BLaER1 treated with 17β-estradiol and CSF1 and Interleukin-3, amounts not matched to agents 10 nM and 100 nM (cell line): ENCODE measurements at regions not wholly inside any gene's neighbourhood (a gene's known extent, or its start where the extent isn't known, plus 50 kb on each side); places are given as distances from the start of the nearest gene placed in this dataset.

Source experiments
- H3K27ac ChIP-seq, 11 experiments: shearing (Covaris generic); formaldehyde crosslinking; 2 replicates each; pipeline ENCODE4 v1.8.1; 2022
- H3K27me3 ChIP-seq, 11 experiments: shearing (Covaris generic); formaldehyde crosslinking; 2 replicates each; pipeline ENCODE4 v1.8.1; 2022
- H3K36me3 ChIP-seq, 11 experiments: shearing (Covaris generic); formaldehyde crosslinking; 2 replicates each; pipeline ENCODE4 v1.8.1; 2022
- H3K4me1 ChIP-seq, 10 experiments: shearing (Covaris generic); formaldehyde crosslinking; 2 replicates each; pipeline ENCODE4 v1.8.1; 2022
- H3K4me2 ChIP-seq, 11 experiments: shearing (Covaris generic); formaldehyde crosslinking; 2 replicates each; pipeline ENCODE4 v1.8.1; 2022
- H3K4me3 ChIP-seq, 10 experiments: shearing (Covaris generic); formaldehyde crosslinking; 2 replicates each; pipeline ENCODE4 v1.8.1; 2022
- H3K9ac ChIP-seq, 11 experiments: shearing (Covaris generic); formaldehyde crosslinking; 2 replicates each; pipeline ENCODE4 v1.8.1; 2022
- H3K9me3 ChIP-seq, 11 experiments: shearing (Covaris generic); formaldehyde crosslinking; replicated peaks in 1 of 11; 2 replicates each; pipeline ENCODE4 v1.8.1; 2022
- H4K20me1 ChIP-seq, 11 experiments: shearing (Covaris generic); formaldehyde crosslinking; 2 replicates each; pipeline ENCODE4 v1.8.1; 2022
- Cebpa-rat ChIP-seq, 11 experiments: shearing (Covaris generic); IDR thresholded peaks; 2 replicates each; pipeline ENCODE4 v1.8.1; 2022

DNA sequence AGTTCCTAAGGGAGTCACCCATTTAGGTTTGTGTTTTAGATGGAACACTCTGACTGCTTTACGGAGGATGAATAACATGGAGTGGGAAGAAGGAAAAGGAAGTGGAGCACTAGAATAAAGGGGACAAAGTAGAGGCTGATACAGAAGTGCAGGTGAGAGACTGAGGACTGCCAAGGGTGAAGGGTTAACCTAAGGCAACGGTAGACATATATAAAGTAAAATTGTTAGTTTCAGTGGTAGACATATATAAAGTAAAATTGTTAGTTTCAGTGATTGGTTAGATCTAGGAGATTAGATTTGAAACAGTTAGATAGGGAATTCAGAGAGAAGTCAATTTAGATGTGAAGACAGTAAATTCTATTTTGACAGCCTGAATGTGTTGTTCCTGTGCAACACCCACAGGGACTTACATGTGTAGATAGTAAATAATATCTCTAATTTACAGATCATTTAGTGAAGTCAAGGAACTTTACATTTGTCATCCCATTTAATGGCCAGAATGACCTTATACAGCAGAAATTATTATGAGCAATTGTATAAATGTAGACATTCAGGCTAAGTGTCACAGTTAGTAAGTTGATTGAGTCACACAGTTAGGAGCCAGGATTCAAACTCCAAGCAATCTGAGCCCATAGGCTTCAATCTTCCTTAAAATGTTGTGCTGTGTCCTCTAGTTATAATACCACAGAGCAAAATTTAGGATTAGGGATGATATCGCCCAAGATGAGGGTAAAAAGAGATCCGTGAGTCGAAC lies 270.8 kb upstream of the UBE2E3 start:
- Histone ChIP-seq H3K9me3 (peaks cover 0 to 19% (median 10%) of the 10 kb centered on the region in 11 experiments; a peak in 13 of 22 replicates), H3K9ac (no peak overlapping the region), H3K4me2 (no peak overlapping the region), H3K4me3 (no peak overlapping the region), H3K36me3 (no peaks in the 10 kb centered on the region), H3K27ac (no peak overlapping the region), H3K4me1 (peaks cover 0 to 42% (median 0%) of the 10 kb centered on the region in 10 experiments; a peak in 7 of 20 replicates), H4K20me1 (no peaks in the 10 kb centered on the region), H3K27me3 (no peaks in the 10 kb centered on the region)
- no peak for TF ChIP-seq Cebpa-rat (IDR thresholded peaks at IDR 0.05)

DNA sequence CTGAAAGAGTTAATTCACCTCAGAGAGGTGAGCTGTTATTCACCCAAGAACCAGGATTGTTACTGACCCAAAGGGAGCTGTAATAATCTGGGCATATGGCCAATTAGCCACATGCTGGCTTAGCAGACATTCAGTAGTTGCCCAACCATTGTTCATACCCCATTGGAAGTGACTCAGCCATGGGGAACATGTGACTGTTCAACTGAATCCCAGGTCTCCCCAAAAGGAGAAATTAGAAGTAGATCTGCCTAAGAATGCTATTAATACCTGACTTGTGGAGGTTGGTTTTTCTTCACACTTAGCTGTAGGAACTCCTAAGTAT lies 272.6 kb upstream of the UBE2E3 start:
- H4K20me1 ChIP-seq, result no peaks in the 10 kb centered on the region
- peak overlapping the region in 1 of 11 experiments; percentile 27; a peak in 1 of 22 replicates for H3K27ac ChIP-seq
- no peaks in the 10 kb centered on the region for H3K27me3 ChIP-seq
- H3K9me3 ChIP-seq, result peaks cover 0 to 9% (median 6%) of the 10 kb centered on the region in 11 experiments; a peak in 11 of 22 replicates
- no peak overlapping the region for H3K4me3 ChIP-seq
- 0 out of 22 replicates have a peak, but pooled peaks of 1 of the 11 experiments have one; percentile 13 for TF ChIP-seq Cebpa-rat (IDR thresholded peaks at IDR 0.05)
- H3K4me2 ChIP-seq, result peak overlapping the region in 4 of 11 experiments; percentile 21 to 59 (median 52); a peak in 7 of 22 replicates
- peaks cover 0 to 45% (median 0%) of the 10 kb centered on the region in 10 experiments; a peak in 7 of 20 replicates for H3K4me1 ChIP-seq
- no peak overlapping the region for H3K9ac ChIP-seq
- H3K36me3 ChIP-seq, result no peaks in the 10 kb centered on the region

DNA sequence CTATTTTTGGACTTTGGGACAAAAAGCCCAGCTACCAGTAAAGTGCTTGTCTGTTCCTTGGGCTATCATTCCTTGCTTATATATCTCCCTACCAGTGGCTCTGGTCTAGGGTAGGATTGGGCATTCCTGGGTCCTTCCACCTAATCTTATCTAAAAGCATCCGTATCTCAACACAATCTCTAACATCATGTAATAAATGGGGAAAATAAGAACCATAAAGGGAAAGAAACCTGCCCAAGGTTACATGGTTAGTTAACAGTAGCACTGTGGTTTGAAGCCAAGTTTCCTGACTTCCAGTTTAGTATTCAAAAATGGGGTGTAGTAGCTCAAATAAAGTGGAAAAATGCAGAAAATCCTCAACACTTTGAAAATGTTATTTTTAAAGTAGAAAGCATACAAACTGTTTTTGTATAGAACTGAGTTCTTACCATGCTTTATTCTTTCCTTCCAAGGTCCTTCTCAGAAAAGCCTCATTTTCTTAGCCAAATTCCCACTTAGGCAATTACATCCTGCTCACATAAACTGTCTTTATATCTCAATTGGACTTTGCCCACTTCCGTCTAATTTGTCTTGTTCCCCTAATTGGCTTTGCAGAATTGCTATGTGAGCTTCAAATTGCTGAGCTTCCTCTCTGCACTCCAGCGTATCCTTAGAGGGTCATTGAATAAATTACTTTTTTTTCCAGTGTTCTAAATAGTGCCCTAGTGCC lies 273.1 kb upstream of the UBE2E3 start:
- no peaks in the 10 kb centered on the region for H3K36me3 ChIP-seq
- H3K4me2 ChIP-seq, result peak overlapping the region in 4 of 11 experiments; percentile 21 to 59 (median 52); a peak in 7 of 22 replicates
- peaks cover 0 to 4% (median 2%) of the 10 kb centered on the region in 11 experiments; a peak in 11 of 22 replicates for H3K9me3 ChIP-seq
- H3K4me3 ChIP-seq, result no peak overlapping the region
- H4K20me1 ChIP-seq, result no peaks in the 10 kb centered on the region
- peaks cover 0 to 45% (median 0%) of the 10 kb centered on the region in 10 experiments; a peak in 7 of 20 replicates for H3K4me1 ChIP-seq
- peak overlapping the region in 1 of 11 experiments; percentile 27; a peak in 1 of 22 replicates for H3K27ac ChIP-seq
- no peak overlapping the region for H3K9ac ChIP-seq
- TF ChIP-seq Cebpa-rat (IDR thresholded peaks at IDR 0.05), result no peak
- no peaks in the 10 kb centered on the region for H3K27me3 ChIP-seq

GRCh38 chr2:180706694-180707093 lies 273.7 kb upstream of the UBE2E3 start:
- Histone ChIP-seq H4K20me1 (no peaks in the 10 kb centered on the region), H3K27ac (no peak overlapping the region; a peak in 1 of 22 replicates), H3K36me3 (no peaks in the 10 kb centered on the region), H3K4me3 (no peak overlapping the region), H3K9ac (no peak overlapping the region), H3K4me1 (peaks cover 0 to 45% (median 0%) of the 10 kb centered on the region in 10 experiments; a peak in 7 of 20 replicates), H3K9me3 (no peaks in the 10 kb centered on the region), H3K27me3 (no peaks in the 10 kb centered on the region), H3K4me2 (peak overlapping the region in 3 of 11 experiments; percentile 46 to 59 (median 58); a peak in 6 of 22 replicates)
- no peak for TF ChIP-seq Cebpa-rat (IDR thresholded peaks at IDR 0.05)

GRCh38 chr2:180705551-180705950 lies 274.9 kb upstream of the UBE2E3 start:
- no peaks in the 10 kb centered on the region for H4K20me1 ChIP-seq
- no peak overlapping the region for H3K4me3 ChIP-seq
- H3K4me2 ChIP-seq, result peak overlapping the region in 4 of 11 experiments; percentile 17 to 50 (median 38); a peak in 7 of 22 replicates
- H3K36me3 ChIP-seq, result no peaks in the 10 kb centered on the region
- H3K27me3 ChIP-seq, result no peaks in the 10 kb centered on the region
- H3K9me3 ChIP-seq, result no peaks in the 10 kb centered on the region
- no peak for TF ChIP-seq Cebpa-rat (IDR thresholded peaks at IDR 0.05)
- H3K4me1 ChIP-seq, result peaks cover 0 to 45% (median 0%) of the 10 kb centered on the region in 10 experiments; a peak in 7 of 20 replicates
- H3K9ac ChIP-seq, result no peak overlapping the region
- peak overlapping the region in 3 of 11 experiments; percentile 4 to 42 (median 36); a peak in 3 of 22 replicates for H3K27ac ChIP-seq

GRCh38 chr2:180705122-180705521 lies 275.3 kb upstream of the UBE2E3 start:
- Histone ChIP-seq H3K4me1 (peaks cover 0 to 45% (median 0%) of the 10 kb centered on the region in 10 experiments; a peak in 7 of 20 replicates), H3K9ac (no peak overlapping the region), H3K27ac (peak overlapping the region in 3 of 11 experiments; percentile 4 to 53 (median 42); a peak in 4 of 22 replicates), H3K4me2 (peak overlapping the region in 4 of 11 experiments; percentile 17 to 50 (median 38); a peak in 6 of 22 replicates), H3K27me3 (no peaks in the 10 kb centered on the region), H4K20me1 (no peaks in the 10 kb centered on the region), H3K36me3 (no peaks in the 10 kb centered on the region), H3K4me3 (no peak overlapping the region), H3K9me3 (no peaks in the 10 kb centered on the region)
- no peak for TF ChIP-seq Cebpa-rat (IDR thresholded peaks at IDR 0.05)

GRCh38 chr2:180699657-180700361 lies 280.6 kb upstream of the UBE2E3 start:
- H3K9ac ChIP-seq, result no peak overlapping the region
- peaks cover 0 to 21% (median 0%) of the 10 kb centered on the region in 10 experiments; a peak in 6 of 20 replicates for H3K4me1 ChIP-seq
- no peaks in the 10 kb centered on the region for H3K9me3 ChIP-seq
- no peaks in the 10 kb centered on the region for H3K27me3 ChIP-seq
- H3K4me2 ChIP-seq, result no peak overlapping the region
- TF ChIP-seq Cebpa-rat (IDR thresholded peaks at IDR 0.05), result no peak
- no peak overlapping the region for H3K27ac ChIP-seq
- H3K4me3 ChIP-seq, result no peak overlapping the region
- no peaks in the 10 kb centered on the region for H4K20me1 ChIP-seq
- no peaks in the 10 kb centered on the region for H3K36me3 ChIP-seq

DNA sequence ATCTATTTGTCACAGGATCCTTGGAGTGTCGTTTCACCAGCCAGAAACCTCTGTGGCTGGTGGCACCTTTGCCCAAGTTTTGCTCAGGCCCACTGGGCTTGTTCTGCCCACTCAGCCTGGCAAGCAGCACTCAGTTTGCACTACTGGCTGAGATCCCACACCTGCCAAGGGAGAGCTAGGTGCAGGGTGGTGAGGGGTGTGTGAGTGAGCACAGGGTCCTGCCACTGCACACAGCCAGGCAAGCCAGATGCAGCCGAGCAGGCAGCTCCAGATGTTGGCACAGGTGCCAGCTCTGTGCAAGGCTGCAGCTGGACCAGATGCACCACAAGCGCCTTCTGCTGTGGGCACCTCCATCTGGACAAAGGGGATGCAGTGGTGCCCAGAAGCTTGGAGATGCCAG lies 281.7 kb upstream of the UBE2E3 start:
- Histone ChIP-seq H3K9ac (no peak overlapping the region), H3K4me2 (peak overlapping the region in 2 of 11 experiments; percentile 41 to 68; a peak in 4 of 22 replicates), H4K20me1 (no peaks in the 10 kb centered on the region), H3K4me1 (peaks cover 0 to 14% (median 0%) of the 10 kb centered on the region in 10 experiments; a peak in 4 of 20 replicates), H3K4me3 (no peak overlapping the region), H3K27ac (no peak overlapping the region), H3K36me3 (no peaks in the 10 kb centered on the region), H3K9me3 (no peaks in the 10 kb centered on the region), H3K27me3 (no peaks in the 10 kb centered on the region)
- TF ChIP-seq Cebpa-rat (IDR thresholded peaks at IDR 0.05), result no peak
